Stomach (tissue), 4 donors: ENCODE measurements at regions not wholly inside any gene's neighbourhood (a gene's known extent, or its start where the extent isn't known, plus 50 kb on each side); places are given as distances from the start of the nearest gene placed in this dataset.

Source experiments
- CTCF ChIP-seq, 7 experiments: fragments of 450-650 bp in 4 of 7; fragments of 200-600 bp in 3 of 7; sonication (generic) in 3 of 7; IDR thresholded peaks; one replicate each; pipeline ENCODE4 v1.5.1; 2016 to 2019; ENCODE audit warnings: antibody characterized with exemption in 7 of 7, control low read depth in 2 of 7, mild to moderate bottlenecking in 1 of 7
- POLR2A ChIP-seq, 4 donors: fragments of 450-650 bp; IDR thresholded peaks; one replicate each; pipeline ENCODE4 v1.6.1; 2016; ENCODE audit warnings: antibody characterized with exemption in 4 of 4, control low read depth in 2 of 4, mild to moderate bottlenecking in 1 of 4, moderate library complexity in 1 of 4

DNA sequence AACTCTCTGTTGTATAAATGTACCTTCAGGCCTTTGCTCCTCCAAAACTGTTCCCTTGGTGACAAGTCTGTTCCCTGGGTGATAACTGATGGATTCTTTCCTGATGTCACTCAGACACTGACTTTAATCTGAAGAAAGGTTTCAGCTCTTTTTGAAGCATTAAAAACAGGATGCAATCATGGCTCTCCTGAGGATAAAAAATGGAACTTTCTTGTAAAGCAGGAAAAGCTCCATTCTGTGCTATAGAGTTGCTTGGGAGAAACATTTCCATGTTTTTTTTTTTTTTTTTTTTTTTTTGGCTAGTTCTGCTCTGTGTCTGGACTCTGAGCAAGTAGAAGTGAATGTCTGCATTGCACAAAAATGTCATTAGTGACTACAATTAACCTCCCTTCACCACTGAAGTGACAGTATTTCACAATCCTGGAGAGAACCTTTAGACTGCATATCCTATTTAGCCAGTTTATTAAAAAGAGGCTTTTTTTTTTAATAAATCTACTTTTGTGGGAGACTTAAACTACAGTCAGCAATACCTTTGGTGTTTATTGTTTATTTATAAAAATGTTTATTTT is 101.7 kb upstream of the PRMT6 start:
- TF ChIP-seq POLR2A (IDR thresholded peaks at IDR 0.05) (no peak), CTCF (IDR thresholded peaks at IDR 0.05) (no peak)
